NCI-H1048 (cell line): ENCODE measurements at regions not wholly inside any gene's neighbourhood (a gene's known extent, or its start where the extent isn't known, plus 50 kb on each side); places are given as distances from the start of the nearest gene placed in this dataset.
"Not testable (repeated sequence)": the region's sequence is repeated elsewhere in the genome, so short reads cannot be mapped to it uniquely, and the experiment has no call there.

Experiments
- DNase-seq: peaks from one replicate; lab custom pipeline; 2025; lab: John Stamatoyannopoulos, UW

DNA sequence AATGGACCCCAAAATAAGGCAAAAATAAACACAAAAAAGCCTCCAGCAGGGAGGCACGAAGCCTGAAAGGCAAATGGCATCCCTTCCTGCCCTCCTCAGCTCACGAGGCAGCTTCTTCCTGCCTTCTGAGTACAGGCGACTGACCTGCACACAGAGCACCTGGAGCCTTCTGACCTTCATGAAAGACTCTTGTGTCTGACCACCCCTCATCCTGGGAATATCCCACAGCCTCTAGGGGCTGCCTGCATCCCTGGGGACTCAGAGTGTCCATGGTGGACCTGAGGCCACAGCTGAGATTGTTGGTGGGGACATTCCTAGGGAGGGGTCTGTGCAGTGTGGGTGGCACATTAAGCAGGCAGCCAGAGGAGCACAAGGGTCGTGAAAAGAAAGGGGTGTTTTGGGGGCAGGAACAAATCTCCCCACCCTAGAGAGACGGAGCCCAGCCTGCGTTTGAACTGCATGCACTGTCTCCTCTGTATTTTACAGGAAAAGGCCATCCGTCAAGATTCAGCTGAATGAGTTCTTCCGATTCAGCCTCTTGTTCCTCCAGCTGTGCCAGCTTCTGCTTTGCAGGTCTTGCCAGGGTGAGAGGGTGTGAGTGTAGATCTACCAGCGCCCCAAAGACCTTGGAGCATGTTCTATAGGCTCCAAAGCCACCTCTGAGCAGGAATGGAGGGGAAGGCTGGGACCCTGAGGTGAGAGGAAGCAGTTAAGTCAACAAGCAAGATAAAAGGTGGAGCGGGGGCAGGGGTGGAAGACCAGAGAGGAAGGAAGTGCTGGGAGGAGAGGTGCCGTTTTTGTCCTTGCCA lies 80.4 kb upstream of the MEF2A start:
- no peak for DNase-seq

DNA sequence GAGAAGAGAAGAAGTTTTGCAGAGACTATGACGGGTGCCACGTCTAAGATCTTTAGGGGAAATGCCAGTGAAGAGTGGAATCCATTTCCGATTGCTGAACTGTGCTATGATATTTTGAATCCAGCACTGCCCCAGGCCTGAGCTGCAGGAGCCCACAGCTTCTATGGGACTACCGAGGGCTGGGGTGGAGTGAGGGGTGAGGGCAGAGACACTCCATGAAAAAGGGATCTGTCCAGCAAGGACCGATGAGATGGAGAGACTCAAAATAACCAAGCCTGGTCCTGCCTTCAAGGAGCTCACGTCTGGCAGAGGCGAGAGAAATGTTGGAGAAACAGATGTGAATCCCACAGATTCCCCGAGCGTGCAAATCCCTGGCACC lies 79.8 kb upstream of the MEF2A start:
- DNase-seq: no peak

DNA sequence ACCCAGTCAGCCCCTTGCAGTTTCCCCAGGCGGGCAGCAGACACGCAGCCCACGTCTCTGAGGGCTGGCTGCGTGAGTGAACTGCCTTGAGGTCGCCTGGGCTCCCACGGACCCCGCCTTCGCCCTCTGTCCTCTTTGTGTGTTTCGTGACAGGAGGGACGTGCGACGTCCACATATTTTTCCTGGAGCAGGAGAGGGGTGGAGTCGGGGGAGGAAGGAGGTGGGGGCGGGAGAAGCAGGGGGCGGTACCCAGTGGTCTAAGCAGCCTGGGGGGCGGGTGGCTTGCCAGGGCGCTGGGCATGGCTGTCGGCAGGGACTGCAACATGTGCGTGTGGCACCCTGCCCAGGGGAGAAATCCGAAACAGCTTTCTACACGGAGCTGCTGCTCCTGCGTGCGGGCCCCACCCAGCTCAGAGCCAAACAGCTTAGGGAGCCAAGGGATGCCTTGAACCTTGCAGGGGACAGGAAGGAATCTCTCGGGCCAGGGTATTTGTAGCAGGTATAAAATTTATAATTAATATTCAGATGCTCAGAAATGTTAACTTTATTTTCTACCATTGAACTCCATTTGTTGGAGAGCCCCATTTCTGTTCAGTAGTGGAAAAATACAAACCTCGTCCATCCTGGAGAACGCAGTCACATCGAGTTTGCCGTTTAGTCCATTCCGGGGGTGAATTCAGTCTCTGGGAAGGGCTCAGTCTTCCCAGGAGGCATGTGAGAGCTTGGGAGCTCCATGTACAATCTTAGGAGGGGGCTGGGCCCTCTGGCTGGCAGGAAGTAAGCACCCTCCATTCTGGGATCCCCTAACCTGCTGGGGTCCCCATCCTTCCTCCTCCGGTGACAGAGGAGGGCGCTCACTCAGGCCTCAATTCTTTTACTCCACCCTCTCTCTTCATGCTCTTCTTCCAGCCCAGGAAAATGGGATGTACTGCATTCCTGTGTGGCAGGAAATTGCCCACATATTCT lies 79.1 kb upstream of the MEF2A start:
- DNase-seq: peak; percentile 42

DNA sequence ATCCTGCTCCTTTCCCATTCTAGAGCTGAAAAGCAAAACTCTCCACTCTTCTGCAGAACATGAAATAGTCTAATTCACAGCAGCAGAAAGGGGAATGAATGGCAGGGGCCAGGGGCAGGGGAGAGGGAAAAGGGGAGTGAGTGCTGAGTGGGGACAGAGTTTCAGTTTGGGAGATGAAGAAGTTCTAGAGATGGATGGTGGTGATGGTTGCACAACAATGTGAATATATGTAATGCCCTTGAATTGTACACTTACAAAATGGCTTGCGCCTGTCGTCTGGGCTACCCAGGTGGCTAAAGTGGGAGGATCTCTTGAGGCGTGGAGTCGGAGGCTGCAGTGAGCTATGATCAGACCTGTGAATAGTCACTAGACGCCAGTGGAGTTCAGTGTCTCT lies 78.5 kb upstream of the MEF2A start:
- DNase-seq: no peak

DNA sequence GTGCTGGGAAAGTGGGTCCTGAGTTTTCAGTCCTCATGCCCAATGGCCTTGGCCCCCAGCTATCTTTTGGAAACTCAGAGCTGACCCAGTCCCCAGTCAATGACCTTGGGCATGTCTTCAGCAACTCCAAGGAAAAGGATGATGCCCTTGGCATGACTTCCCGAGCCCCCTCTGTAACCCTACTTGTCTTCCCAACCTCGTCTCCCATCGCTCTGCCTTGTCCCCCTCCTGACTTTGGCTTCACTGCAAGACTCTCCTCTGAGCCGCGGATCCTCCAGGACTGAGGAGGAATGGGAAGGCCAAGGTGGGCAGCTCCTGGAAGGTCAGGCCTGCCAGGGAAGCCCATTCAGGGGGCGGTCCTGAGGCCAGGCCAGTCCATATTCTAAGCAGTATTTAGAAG lies 73.5 kb upstream of the MEF2A start:
- no peak for DNase-seq

DNA sequence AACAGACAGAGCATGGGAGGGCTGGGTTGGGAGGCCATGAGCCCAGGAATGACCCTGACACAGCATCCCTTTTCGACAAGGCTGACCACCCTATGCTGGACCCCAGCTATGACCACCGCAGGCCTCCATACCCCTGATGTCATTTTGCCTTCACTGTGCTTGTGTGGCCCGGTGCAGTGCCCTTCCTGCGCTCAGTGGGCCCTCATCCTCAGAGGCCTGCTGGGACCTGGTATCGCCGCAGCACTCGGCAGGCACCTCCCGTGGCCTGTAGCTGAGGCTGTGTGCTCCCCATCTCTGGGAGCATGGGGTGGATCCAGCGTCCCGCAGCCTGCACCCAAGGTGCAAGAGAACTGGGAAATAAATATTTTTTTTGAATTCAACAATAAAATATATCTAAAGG lies 73.1 kb upstream of the MEF2A start:
- no peak for DNase-seq

DNA sequence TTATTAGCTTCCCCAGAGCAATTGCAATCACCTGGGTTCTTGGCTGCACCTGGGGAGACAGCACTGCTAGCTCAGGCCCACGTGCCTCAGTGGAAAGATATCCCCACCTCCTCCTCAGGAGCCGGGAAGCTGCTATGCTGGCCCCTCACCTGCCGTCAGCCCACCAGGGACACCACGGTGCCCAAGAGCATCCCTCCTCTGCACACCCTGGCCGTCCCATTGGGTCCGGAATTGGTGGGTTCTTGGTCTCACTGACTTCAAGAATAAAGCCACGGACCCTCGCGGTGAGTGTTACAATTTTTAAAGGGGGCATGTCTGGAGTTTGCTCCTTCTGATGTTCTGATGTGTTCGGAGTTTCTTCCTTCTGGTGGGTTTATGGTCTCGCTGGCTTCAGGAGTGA lies 72.3 kb upstream of the MEF2A start:
- DNase-seq: no peak

DNA sequence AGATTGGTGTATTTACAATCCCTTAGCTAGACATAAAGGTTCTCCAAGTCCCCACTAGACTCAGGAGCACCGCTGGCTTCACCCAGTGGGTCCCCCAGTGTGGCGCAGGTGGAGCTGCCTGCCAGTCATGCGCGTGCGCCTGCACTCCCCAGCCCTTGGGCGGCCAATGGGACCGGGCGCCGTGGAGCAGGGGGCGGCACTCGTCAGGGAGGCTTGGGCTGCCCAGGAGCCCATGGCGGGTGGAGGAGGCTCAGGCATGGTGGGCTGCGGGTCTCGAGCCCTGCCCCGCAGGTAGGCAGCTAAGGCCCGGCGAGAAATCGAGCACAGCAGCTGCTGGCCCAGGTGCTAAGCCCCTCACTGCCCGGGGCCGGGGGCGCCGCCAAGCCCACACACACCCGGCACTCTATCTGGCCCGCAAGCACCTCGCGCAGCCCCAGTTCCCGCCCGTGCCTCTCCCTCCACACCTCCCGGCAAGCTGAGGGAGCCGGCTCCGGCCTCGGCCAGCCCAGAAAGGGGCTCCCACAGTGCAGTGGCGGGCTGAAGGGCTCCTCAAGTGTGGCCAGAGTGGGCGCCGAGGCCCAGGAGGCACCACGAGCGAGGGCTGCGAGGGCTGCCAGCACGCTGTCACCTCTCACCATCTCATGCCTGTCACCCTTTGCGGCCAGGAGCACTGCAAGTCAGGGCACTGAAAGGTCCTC lies 71.1 kb upstream of the MEF2A start:
- DNase-seq: not testable (repeated sequence)

DNA sequence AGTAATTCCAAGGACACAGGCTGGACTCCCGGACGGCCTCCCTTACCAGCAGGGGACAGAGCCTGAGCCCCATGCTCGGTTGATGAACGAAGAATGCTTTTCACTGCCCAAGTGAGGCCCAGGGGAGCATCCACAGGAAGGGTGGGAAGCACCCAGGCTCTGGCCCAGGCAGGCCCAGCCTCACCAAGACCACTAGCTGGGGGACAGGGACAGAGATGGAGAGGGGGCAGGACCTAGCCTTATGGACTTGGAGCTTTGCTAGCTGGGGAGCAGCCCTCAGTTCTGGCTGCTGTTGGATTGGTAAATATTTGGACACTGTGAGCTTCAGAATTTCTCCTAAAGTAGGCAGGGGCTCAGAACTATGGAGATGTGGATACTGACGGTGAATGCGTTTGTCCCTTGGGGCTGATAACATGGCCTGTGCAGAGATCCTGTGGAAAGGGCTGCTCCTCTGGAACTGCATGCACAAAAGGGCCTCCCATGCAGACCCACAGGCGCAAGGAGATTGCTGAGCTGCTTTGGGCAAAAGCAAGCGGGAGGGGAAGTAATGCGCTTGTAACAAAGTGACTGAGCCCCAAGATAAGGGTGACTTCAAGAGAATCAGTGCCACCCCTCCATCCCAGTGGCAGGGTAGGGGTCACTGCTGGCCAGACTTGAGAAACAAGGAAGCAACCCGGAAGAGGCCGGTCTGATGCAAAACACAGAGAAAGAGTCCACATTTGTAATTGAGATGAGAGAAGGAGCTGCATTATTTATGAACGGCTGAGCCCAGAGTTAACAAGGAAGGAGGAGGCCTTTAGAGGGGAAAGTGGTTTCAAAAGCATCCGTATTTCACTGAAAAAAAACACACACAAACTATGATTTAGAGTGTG lies 70.1 kb upstream of the MEF2A start:
- DNase-seq: no peak

DNA sequence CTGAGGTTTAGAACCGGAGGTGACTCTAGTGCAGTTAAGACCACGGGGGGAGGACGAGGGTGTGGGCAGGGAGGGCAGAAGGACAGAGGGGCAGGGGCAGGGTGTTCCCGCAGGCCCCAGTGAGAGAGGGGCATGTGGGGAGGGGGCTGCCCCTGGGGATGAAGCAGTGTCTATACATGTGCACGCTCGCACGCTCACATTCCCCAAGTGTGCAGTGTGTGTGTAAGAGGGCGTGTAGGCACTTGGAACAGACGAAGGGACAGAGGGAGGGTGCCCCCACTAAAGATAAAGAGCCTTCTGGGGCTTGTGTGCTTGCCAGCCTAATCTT lies 69.5 kb upstream of the MEF2A start:
- DNase-seq: no peak

DNA sequence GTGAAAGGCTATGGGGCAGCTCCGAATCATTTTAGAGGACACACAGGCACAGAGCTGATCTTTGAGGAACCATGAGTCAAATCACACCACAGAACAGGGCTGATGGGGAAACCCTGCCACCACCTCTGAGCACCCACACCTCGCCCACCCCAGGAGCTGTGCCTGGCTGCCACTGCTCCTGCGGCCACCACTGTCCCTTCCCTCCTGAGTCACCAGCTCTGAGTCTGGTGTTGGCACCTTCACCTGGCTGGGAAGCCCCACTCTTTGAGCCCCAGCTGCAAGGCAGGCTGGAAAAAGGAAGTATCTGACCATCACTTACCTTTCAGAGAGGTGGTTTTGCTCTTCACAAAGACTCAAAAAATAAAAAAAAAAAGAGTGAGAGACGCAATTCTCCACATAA lies 63.6 kb upstream of the MEF2A start:
- no peak for DNase-seq

DNA sequence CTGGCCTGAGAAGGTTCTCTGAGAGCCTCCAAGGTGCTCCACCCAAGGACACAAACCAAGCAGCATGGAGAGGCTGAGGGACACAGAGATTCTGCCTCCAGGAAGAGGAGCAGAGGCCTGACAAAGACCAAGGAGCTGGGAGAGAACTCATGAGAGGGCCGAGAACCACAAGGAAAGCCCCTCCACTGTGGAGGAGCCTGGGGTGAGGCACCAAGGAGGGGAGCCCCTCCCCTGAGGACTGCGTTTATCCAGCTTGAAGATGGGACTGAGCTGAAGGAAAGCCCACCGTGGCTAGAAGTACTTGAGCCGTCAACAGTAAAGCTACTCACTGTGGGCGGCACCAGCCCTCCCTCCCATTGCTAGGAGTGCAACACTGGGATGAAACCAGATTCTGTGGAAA lies 63.1 kb upstream of the MEF2A start:
- no peak for DNase-seq

DNA sequence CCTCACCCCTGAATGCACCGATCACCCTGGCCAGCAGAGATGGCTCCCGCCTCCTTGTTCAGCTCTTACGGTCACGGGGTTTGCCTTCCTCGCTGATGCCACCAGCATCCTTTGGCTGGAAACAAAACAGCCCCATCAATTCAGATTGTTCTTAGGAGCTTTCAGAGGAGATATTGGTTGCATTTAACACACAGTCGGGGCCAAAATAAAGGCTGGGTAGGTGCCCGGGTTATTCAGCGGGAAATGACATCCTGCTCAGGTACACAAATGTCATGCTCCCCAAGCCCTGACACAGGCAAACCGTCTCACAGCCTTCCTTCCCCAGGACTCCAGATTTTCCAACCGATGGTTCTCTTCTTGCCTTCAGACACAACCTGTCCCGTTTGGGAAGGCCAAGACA lies 62.4 kb upstream of the MEF2A start:
- no peak for DNase-seq

DNA sequence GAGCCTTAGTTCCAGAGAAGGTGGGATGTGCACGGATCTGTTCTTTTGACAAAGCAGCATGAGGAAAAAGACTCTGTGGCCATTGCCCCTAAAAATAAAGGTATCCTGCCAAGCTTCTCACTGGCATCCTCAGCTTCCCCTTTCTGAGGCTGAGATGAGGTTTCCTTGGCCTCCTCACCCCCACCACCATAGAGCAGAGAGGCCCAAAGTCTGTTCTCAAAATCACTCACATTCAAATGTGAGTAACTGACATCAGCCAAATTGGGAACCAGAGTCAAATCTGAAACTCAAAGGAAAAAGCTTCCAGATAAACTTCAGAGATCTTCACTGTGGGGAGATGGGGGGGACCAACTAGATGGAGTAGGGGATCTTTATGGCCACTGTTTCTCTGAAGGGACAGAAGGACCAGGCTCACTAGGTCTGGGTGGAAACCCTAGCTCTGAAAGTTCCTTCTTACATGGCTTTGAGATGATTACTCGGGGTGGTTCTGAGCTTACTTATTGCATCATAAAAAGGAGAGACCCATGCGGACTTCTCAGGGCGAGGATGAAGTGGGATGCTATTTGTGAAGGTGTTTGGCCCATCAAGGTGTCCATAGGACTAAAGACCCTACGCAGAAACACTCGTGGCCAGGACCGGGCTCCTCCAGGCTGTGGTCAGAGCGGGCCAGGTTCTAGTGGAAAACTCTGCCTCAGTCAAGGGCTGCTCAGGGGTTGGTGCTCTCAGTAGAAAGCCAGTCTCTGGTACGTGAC lies 61.5 kb upstream of the MEF2A start:
- DNase-seq: no peak

DNA sequence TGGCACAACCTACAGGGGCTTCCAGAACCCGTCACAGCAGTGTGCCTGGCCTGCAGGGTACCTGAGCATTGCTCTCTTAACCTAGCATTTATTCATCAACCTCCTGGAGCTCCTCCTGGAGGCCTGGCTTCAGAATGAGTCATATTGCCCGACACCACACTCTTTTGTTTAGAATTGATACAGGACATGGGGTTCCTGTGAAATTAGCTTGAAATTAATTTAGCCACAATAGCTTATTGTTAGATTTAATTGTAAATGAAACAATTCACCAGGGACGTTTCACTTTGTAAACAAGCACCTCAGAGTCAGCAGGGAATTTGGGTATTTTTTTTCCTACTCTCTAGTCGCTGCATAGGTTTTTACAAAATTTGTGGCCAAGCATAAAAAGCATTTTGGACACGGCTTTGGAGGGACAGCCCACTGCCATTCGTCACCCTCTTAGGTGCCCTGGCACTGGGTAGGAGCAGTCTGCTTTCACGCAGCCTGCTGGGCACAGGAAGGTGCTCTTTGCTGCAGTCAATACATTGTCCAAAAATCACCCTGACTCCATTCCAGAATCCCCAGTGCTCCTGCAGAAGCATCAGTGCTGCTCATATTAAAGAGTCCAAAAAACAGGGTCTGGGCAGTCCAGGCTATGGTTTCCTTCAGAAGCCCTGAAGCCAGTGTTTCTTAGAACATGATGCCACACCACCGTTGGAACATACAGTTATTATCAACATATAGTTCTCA lies 60.8 kb upstream of the MEF2A start:
- no peak for DNase-seq

DNA sequence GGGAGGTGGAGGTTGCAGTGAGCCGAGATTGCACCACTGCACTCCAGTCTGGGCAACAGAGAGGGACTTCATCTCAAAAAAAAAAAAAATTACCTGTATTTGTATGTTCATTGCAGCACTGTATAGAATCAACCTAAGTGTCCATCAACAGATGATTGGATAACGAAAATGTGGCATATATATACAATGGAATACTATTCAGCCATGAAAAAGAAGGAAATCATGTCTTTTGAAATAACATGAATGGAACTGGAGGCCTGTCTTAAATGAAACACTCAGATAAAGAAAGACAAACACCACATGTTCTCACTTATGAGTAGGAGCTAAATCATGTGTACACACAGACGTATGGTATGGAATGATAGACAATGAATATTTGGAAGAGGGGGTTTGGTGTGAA lies 59.4 kb upstream of the MEF2A start:
- no peak for DNase-seq

DNA sequence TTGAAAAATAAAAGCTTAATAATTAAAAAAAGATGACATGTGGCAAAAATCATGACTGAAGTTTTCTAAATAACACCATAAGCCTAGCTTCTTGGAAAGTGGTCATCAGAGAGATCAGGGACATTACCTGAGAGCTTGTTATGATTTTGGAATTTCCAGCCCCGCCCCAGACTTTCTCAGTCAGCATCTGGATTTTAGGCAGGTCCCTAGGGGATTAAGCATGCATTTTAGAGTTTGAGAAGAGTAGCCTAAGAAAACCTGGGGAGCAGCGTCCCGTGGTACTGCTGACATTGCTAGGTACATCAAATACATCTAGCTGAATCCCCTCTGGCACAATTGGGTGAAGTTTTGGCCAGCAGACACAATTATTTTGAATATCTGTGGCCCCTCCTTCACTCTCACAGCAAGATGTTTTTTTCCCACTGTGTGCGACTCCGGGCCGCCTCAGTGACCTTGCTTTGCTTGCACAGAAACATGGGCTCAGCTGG lies 58.7 kb upstream of the MEF2A start:
- no peak for DNase-seq

DNA sequence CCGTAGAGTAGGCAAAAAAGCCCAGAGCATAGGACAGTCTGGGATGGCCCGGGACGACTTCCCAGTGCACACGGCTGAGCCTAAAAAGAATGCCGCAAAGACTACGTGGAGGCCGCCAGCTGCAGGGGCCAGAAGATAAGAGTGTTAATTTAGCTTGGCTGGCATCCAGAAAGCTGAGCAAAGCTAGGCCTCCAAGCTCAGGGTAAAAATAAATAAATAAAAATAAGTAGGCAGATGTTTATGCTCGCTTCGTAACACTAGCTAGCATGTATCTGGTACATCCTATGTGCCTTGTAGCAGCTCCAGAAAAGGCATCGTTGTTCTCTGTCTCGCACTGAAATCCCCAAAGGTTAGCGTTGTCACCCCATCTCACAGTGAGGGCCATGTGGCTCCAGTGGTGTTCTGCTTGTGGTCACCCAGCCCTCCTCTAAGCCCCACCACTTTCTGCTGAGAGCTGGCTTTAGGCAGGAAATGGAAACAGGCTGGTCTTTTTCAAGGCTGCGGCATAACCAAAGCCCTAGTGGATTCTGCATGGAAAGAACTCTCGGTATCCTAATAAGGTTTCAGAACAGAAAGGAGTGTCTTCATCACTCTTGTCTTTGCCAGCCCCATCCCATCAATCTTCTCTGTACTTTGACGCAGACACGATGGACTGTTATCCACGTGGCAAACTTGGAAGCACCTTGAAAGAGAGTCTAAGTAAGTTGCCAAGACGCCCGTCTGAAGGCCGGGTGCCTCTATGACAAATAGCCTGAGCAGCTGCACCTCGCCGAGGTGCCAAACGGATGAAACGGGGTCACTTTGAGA lies 58.1 kb upstream of the MEF2A start:
- DNase-seq: no peak

DNA sequence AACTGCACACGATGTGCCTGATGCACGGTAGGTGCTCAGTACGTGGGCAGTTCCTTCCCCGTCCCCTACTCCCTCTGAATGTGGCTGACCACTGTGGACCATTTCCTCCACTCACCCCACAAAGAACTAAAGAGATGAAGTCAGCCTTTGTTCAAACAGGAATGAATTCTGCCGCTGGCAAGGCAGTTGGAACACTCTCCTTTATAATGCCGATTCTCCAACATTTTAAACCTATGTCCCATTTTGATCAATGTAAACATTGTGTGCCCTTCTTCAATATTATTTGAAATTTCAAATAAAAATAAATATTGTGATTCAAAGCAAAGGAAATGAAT lies 57.5 kb upstream of the MEF2A start:
- DNase-seq: no peak

DNA sequence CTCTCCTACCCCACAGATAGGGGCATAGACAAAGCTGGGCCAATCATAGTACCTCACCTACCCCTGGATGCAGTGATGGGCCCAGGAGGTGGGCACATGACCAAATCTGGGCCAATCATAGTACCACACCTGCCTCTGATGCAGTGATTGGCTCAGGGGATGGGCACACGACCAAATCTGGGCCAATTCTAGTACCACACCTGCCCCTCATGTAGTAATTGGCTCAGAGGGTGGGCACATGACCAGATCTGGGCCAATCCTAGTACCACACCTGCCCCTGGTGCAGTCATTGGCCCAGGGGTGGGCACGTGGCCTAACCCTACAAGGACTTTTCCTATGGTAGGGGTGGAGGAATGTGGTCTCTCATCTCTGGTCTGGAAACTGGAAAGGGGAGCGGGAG lies 56.9 kb upstream of the MEF2A start:
- DNase-seq: no peak
